GM12878 (cell line): ENCODE measurements at regions not wholly inside any gene's neighbourhood (a gene's known extent, or its start where the extent isn't known, plus 50 kb on each side); places are given as distances from the start of the nearest gene placed in this dataset.

Source experiments
- ATAC-seq: fragments of 200-7000 bp; cut with Tn5 transposase; 3 replicates; pipeline ENCODE4 v1.9.1; 2020; ENCODE audit warnings: mild to moderate bottlenecking, moderate library complexity
- BruUV-seq: library from RNA; stranded (reverse); fragments of 400-500 nt; replicated peaks from 2 replicates; lab custom pipeline; 2021; lab: Mats Ljungman, UMichigan
- CTCF ChIA-PET: fragments of 300-600 bp; sonication (Branson Sonifier 250); formaldehyde crosslinking; extraction: SDS; loops from one replicate; lab custom pipeline; 2021; ENCODE audit warnings: inconsistent platforms; lab: Yijun Ruan, JAX
- POLR2A ChIA-PET: fragments of 350-600 bp; formaldehyde crosslinking; extraction: SDS; loops from one replicate; lab custom pipeline; 2021; ENCODE audit warnings: inconsistent platforms; lab: Charles Lee
- RAD21 ChIA-PET: fragments of 300-600 bp; sonication (Branson Sonifier 250); formaldehyde crosslinking; loops from one replicate; lab custom pipeline; 2023; ENCODE audit warnings: antibody characterized with exemption; ENCODE audit not compliant: unreplicated experiment; lab: Charles Lee
- SMC1A ChIA-PET: fragments of 300-600 bp; sonication (Branson Sonifier 250); formaldehyde crosslinking; loops from one replicate; lab custom pipeline; 2023; ENCODE audit not compliant: unreplicated experiment, uncharacterized antibody; lab: Charles Lee
- DNase-seq: peaks from one replicate; pipeline ENCODE4 v3.0.0-alpha.2; 2011; ENCODE audit warnings: low read depth, low spot score
- FAIRE-seq: peaks from 3 replicates; lab custom pipeline; 2011; peaks lifted over from hg19 to GRCh38; lab: Jason Lieb, UNC
- H2AFZ ChIP-seq: 2 replicates; pipeline ENCODE4 v1.6.0; 2011; ENCODE audit warnings: low read depth, low read length, control low read depth; ENCODE audit not compliant: control insufficient read depth
- H3K27ac ChIP-seq: 2 replicates; pipeline ENCODE4 v1.5.1; 2011; ENCODE audit warnings: control low read depth; ENCODE audit not compliant: control insufficient read depth, insufficient read depth
- H3K27me3 ChIP-seq, 2 experiments: replicated peaks in 1 of 2; 2 replicates each; pipeline versions ENCODE4 v1.6.0 to v1.6.1; 2011; ENCODE audit warnings: low read length in 1 of 2; ENCODE audit not compliant: control insufficient read depth in 2 of 2, insufficient read depth in 2 of 2
- H3K36me3 ChIP-seq, 2 experiments: 2 replicates each; pipeline ENCODE4 v1.5.1; 2011; ENCODE audit warnings: low read length in 1 of 2; ENCODE audit not compliant: control insufficient read depth in 2 of 2, insufficient read depth in 2 of 2
- H3K4me1 ChIP-seq: 2 replicates; pipeline ENCODE4 v1.6.1; 2011; ENCODE audit warnings: mild to moderate bottlenecking, low read length, moderate library complexity, mixed read lengths; ENCODE audit not compliant: control insufficient read depth, insufficient read depth
- H3K4me2 ChIP-seq: 2 replicates; pipeline ENCODE4 v1.6.0; 2011; ENCODE audit warnings: control low read depth; ENCODE audit not compliant: control insufficient read depth, insufficient read depth
- H3K4me3 ChIP-seq: fragments of 200-600 bp; sonication (generic); 2 replicates; pipeline ENCODE4 v1.5.1; 2016
- H3K79me2 ChIP-seq: 2 replicates; pipeline ENCODE4 v1.6.0; 2011; ENCODE audit warnings: low read length; ENCODE audit not compliant: control insufficient read depth, insufficient read depth
- H3K9ac ChIP-seq: 2 replicates; pipeline ENCODE4 v1.8.0; 2011; ENCODE audit warnings: low read length, control low read depth, mixed read lengths; ENCODE audit not compliant: control insufficient read depth, insufficient read depth
- H3K9me3 ChIP-seq: replicated peaks from 3 replicates; pipeline ENCODE4 v1.5.1; 2011; ENCODE audit warnings: mild to moderate bottlenecking, low read length; ENCODE audit not compliant: control insufficient read depth, insufficient read depth
- H4K20me1 ChIP-seq: 2 replicates; pipeline ENCODE4 v1.6.0; 2011; ENCODE audit not compliant: control insufficient read depth, insufficient read depth
- ESRRA ChIP-seq: IDR thresholded peaks from 2 replicates; pipeline ENCODE4 v1.6.1; 2012; ENCODE audit warnings: mild to moderate bottlenecking, low read length, improper control_type of control experiment
- HSF1 ChIP-seq: fragments of 150-350 bp; IDR thresholded peaks from 2 replicates; pipeline ENCODE4 v1.6.1; 2014; ENCODE audit warnings: mild to moderate bottlenecking, low read depth, low read length
- IKZF2 ChIP-seq, 2 experiments: fragments of 450-650 bp; IDR thresholded peaks; 2 replicates each; pipeline ENCODE4 v1.6.1; 2017; ENCODE audit warnings: mild to moderate bottlenecking in 2 of 2, moderate library complexity in 2 of 2
- KDM1A ChIP-seq: fragments of 200-600 bp; sonication (generic); IDR thresholded peaks from 2 replicates; pipeline ENCODE4 v1.6.1; 2016; ENCODE audit warnings: borderline replicate concordance
- NFYB ChIP-seq: IDR thresholded peaks from 2 replicates; pipeline ENCODE4 v1.6.1; 2011; ENCODE audit warnings: low read depth, mild to moderate bottlenecking, low read length, improper control_type of control experiment, moderate library complexity; ENCODE audit not compliant: insufficient read depth
- PML ChIP-seq: IDR thresholded peaks from 2 replicates; pipeline ENCODE4 v1.6.1; 2012; ENCODE audit warnings: low read length, inconsistent platforms
- PRDM15 ChIP-seq: fragments of 450-650 bp; formaldehyde crosslinking; IDR thresholded peaks from 2 replicates; pipeline ENCODE4 v1.4.0; 2020; ENCODE audit warnings: mild to moderate bottlenecking, moderate library complexity
- RB1 ChIP-seq: fragments of 450-650 bp; formaldehyde crosslinking; IDR thresholded peaks from 2 replicates; pipeline ENCODE4 v1.6.1; 2017; ENCODE audit warnings: mild to moderate bottlenecking, borderline replicate concordance
- ZBTB40 ChIP-seq: fragments of 450-650 bp; IDR thresholded peaks from 2 replicates; pipeline ENCODE4 v1.6.1; 2016; ENCODE audit warnings: mild to moderate bottlenecking, moderate library complexity, borderline replicate concordance
- ZNF24 ChIP-seq: fragments of 450-650 bp; IDR thresholded peaks from 2 replicates; pipeline ENCODE4 v1.6.1; 2017; ENCODE audit warnings: antibody characterized with exemption, mild to moderate bottlenecking
- WGBS: methylation state at CpG from one replicate; pipeline ENCODE4 v1.1.6; 2016; ENCODE audit warnings: low lambda C conversion rate; ENCODE audit not compliant: insufficient replicate concordance, insufficient coverage; ENCODE audit errors: missing lambda C conversion rate; 5-methylcytosine and 5-hydroxymethylcytosine counted together
- in situ Hi-C: fragments of 300-500 bp; cut with MboI; formaldehyde crosslinking; loops from 9 replicates; pipeline ENCODE4 v1.14.3; 2018; ENCODE audit warnings: mixed read lengths
- intact Hi-C: fragments of 100-400 bp; cut with micrococcal nuclease; formaldehyde crosslinking; loops from one replicate; pipeline ENCODE4 v1.14.2; 2022; ENCODE audit not compliant: unreplicated experiment

GRCh38 chr3:127418560-127419147 is 130.8 kb upstream of the PRR20G start:
- H3K4me3 ChIP-seq = no peak overlapping the region
- no TSS peak for BruUV-seq
- no peaks in the 10 kb centered on the region for H3K79me2 ChIP-seq
- H3K4me1 ChIP-seq = no peaks in the 10 kb centered on the region
- no peak for ATAC-seq
- ChIA-PET RAD21 (no interaction called here), POLR2A (no interaction called here), CTCF (no interaction called here)
- H3K4me2 ChIP-seq = no peak overlapping the region
- no peak overlapping the region for H3K9ac ChIP-seq
- FAIRE-seq = no peak
- intact Hi-C loops (no loop called here), in situ Hi-C loops (no loop called here)
- no peak overlapping the region for H3K27ac ChIP-seq
- peaks cover 5 to 11% of the 10 kb centered on the region in 2 experiments for H3K27me3 ChIP-seq
- TF ChIP-seq PRDM15 (CRISPR knock-in tag) = no peak
- TF ChIP-seq ESRRA = no peak
- no peak for TF ChIP-seq KDM1A
- TF ChIP-seq ZBTB40 = no peak
- TF ChIP-seq RB1 = no peak
- TF ChIP-seq PML = no peak
- no peak for TF ChIP-seq ZNF24
- no peak for TF ChIP-seq NFYB
- TF ChIP-seq HSF1 = no peak
- no peak for TF ChIP-seq IKZF2 (IDR thresholded peaks at IDR 0.05)
- TF ChIP-seq, all 136 proteins: peak for 0
- Histone ChIP-seq H3K9me3 (no peaks in the 10 kb centered on the region), H2AFZ (no peak overlapping the region), H4K20me1 (no peaks in the 10 kb centered on the region), H3K36me3 (no peaks in the 10 kb centered on the region)
- DNase-seq = no peak
- SMC1A ChIA-PET = no interaction called here
- 29% methylated on average over 4 of the region's 4 CpGs for WGBS
